ENCODE measurements at regions not wholly inside any gene's neighbourhood (a gene's known extent, or its start where the extent isn't known, plus 50 kb on each side); places are given as distances from the start of the nearest gene placed in this dataset.

- TF ChIP-seq MAZ (IDR thresholded peaks at IDR 0.05; ENCODE audit: borderline replicate concordance, low read depth, low read length) (no peak), NFE2L2 (IDR thresholded peaks at IDR 0.05; ENCODE audit: low read depth, low read length) (no peak), CTCF (conservative IDR thresholded peaks at IDR 0.05; ENCODE audit: low read depth, low read length) (no peak), MXI1 (IDR thresholded peaks at IDR 0.05; ENCODE audit: borderline replicate concordance, low read depth, low read length) (no peak), RCOR1 (IDR thresholded peaks at IDR 0.05; ENCODE audit: insufficient replicate concordance, low read length) (no peak), CHD1 (IDR thresholded peaks at IDR 0.05; ENCODE audit: low read depth, low read length) (no peak), POLR2A (IDR thresholded peaks at IDR 0.05; ENCODE audit: low read depth, low read length) (no peak), BHLHE40 (IDR thresholded peaks at IDR 0.05; ENCODE audit: low read depth, low read length) (no peak), SMC3 (IDR thresholded peaks at IDR 0.05; ENCODE audit: low read depth, low read length) (no peak), CEBPB (IDR thresholded peaks at IDR 0.05; ENCODE audit: low read depth, low read length) (peak; percentile 80)
- TF ChIP-seq, protein P1, sequence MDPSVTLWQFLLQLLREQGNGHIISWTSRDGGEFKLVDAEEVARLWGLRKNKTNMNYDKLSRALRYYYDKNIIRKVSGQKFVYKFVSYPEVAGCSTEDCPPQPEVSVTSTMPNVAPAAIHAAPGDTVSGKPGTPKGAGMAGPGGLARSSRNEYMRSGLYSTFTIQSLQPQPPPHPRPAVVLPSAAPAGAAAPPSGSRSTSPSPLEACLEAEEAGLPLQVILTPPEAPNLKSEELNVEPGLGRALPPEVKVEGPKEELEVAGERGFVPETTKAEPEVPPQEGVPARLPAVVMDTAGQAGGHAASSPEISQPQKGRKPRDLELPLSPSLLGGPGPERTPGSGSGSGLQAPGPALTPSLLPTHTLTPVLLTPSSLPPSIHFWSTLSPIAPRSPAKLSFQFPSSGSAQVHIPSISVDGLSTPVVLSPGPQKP (IDR thresholded peaks at IDR 0.05; ENCODE audit: borderline replicate concordance, low read depth, low read length) = no peak
- TF ChIP-seq, protein P2, sequence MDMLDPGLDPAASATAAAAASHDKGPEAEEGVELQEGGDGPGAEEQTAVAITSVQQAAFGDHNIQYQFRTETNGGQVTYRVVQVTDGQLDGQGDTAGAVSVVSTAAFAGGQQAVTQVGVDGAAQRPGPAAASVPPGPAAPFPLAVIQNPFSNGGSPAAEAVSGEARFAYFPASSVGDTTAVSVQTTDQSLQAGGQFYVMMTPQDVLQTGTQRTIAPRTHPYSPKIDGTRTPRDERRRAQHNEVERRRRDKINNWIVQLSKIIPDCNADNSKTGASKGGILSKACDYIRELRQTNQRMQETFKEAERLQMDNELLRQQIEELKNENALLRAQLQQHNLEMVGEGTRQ (IDR thresholded peaks at IDR 0.05; ENCODE audit: low read depth, low read length) = no peak
Observed at GRCh38 chr16:66091471-66091891, 275.0 kb upstream of the CDH5 start.
